Mesendoderm (in vitro differentiated cells): ENCODE measurements at regions not wholly inside any gene's neighbourhood (a gene's known extent, or its start where the extent isn't known, plus 50 kb on each side); places are given as distances from the start of the nearest gene placed in this dataset.

ENCODE experiments used
- DNase-seq: peaks from one replicate; pipeline ENCODE4 v3.0.0; 2013
- H2AK5ac ChIP-seq: 2 replicates; pipeline ENCODE4 v1.6.1; 2013; ENCODE audit warnings: low read length, inconsistent platforms
- H2BK120ac ChIP-seq: 2 replicates; pipeline ENCODE4 v1.6.1; 2013; ENCODE audit warnings: low read depth, mild to moderate bottlenecking, low read length, moderate library complexity, mixed read lengths
- H2BK15ac ChIP-seq: replicated peaks from 2 replicates; pipeline ENCODE4 v1.6.1; 2013; ENCODE audit warnings: low read depth, mild to moderate bottlenecking, moderate library complexity
- H2BK5ac ChIP-seq: 2 replicates; pipeline ENCODE4 v1.6.1; 2013; ENCODE audit warnings: low read length, inconsistent platforms
- H3K18ac ChIP-seq: 2 replicates; pipeline ENCODE4 v1.6.1; 2013; ENCODE audit warnings: mild to moderate bottlenecking, low read length, mixed read lengths
- H3K23ac ChIP-seq: one replicate; pipeline ENCODE4 v1.6.1; 2013; ENCODE audit warnings: low read length
- H3K27ac ChIP-seq: 2 replicates; pipeline ENCODE4 v1.5.1; 2013; ENCODE audit warnings: low read depth, mild to moderate bottlenecking, inconsistent platforms, low read length, moderate library complexity
- H3K27me3 ChIP-seq: 2 replicates; pipeline ENCODE4 v1.6.1; 2013; ENCODE audit warnings: low read length, control low read depth, mild to moderate bottlenecking, inconsistent platforms; ENCODE audit not compliant: insufficient read depth, poor library complexity
- H3K36me3 ChIP-seq: 2 replicates; pipeline ENCODE4 v1.6.1; 2013; ENCODE audit warnings: low read length, inconsistent platforms; ENCODE audit not compliant: control insufficient read depth, insufficient read depth
- H3K4ac ChIP-seq: one replicate; pipeline ENCODE4 v1.6.1; 2013; ENCODE audit warnings: low read depth, mild to moderate bottlenecking, low read length, moderate library complexity
- H3K4me1 ChIP-seq: 2 replicates; pipeline ENCODE4 v1.6.1; 2013; ENCODE audit warnings: low read depth, low read length, inconsistent platforms; ENCODE audit not compliant: control insufficient read depth
- H3K4me2 ChIP-seq: 2 replicates; pipeline ENCODE4 v1.6.1; 2013; ENCODE audit warnings: low read length
- H3K4me3 ChIP-seq: 2 replicates; pipeline ENCODE4 v1.5.1; 2013; ENCODE audit warnings: mild to moderate bottlenecking, low read length
- H3K56ac ChIP-seq: one replicate; pipeline ENCODE4 v1.6.1; 2013; ENCODE audit warnings: low read length
- H3K79me1 ChIP-seq: 2 replicates; pipeline ENCODE4 v1.6.1; 2013; ENCODE audit warnings: low read length, inconsistent platforms
- H3K79me2 ChIP-seq: 2 replicates; pipeline ENCODE4 v1.6.1; 2013; ENCODE audit warnings: mild to moderate bottlenecking, low read length; ENCODE audit not compliant: control insufficient read depth, insufficient read depth
- H3K9ac ChIP-seq: 2 replicates; pipeline ENCODE4 v1.6.1; 2013; ENCODE audit warnings: low read length, inconsistent platforms
- H4K5ac ChIP-seq: one replicate; pipeline ENCODE4 v1.6.1; 2013; ENCODE audit warnings: low read length
- H4K8ac ChIP-seq: one replicate; pipeline ENCODE4 v1.6.1; 2013; ENCODE audit warnings: low read depth, mild to moderate bottlenecking, control low read depth, low read length, moderate library complexity
- WGBS: extraction: QIAGEN DNeasy Blood & Tissue Kit; methylation state at CpG from one replicate; pipeline ENCODE4 v1.1.7; 2013; ENCODE audit warnings: low lambda C conversion rate, missing lambda C conversion rate; ENCODE audit not compliant: insufficient coverage; ENCODE audit errors: extremely low coverage; 5-methylcytosine and 5-hydroxymethylcytosine counted together

GRCh38 chr6:8789878-8790277 is 354.5 kb upstream of the SLC35B3 start:
- Histone ChIP-seq H4K8ac (no peak overlapping the region), H3K36me3 (no peaks in the 10 kb centered on the region), H3K4me1 (no peaks in the 10 kb centered on the region), H3K4ac (no peak overlapping the region), H3K23ac (no peak overlapping the region), H3K79me2 (no peaks in the 10 kb centered on the region), H2BK5ac (no peak overlapping the region), H3K27me3 (no peaks in the 10 kb centered on the region), H3K18ac (no peak overlapping the region), H3K9ac (no peak overlapping the region), H3K4me3 (no peak overlapping the region), H2BK15ac (no peak overlapping the region), H3K27ac (no peak overlapping the region), H3K79me1 (no peaks in the 10 kb centered on the region), H4K5ac (no peak overlapping the region), H3K4me2 (no peak overlapping the region), H2AK5ac (no peak overlapping the region), H3K56ac (no peak overlapping the region), H2BK120ac (no peak overlapping the region)
- no peak for DNase-seq
- no CpG with 5 or more reads among the region's 2 CpGs for WGBS

DNA sequence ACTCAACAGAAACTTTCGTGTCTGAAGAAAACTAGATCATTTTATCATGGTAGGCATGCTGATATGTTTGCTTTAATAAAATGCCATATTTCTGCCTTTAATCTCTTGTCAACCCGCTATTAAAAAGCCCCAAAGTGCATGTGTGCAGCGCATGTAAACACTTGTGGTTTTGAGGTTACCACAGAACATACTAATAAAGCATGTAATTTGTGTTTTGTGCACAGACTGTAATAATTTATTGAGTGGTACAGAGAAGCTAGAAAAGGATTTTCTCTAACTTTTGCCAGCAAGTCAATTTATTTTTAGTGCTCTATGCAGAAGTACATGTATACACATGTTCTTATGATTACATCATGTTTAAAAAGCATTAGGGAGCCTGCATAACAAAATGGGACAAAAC is 349.9 kb upstream of the SLC35B3 start:
- no peaks in the 10 kb centered on the region for H3K79me2 ChIP-seq
- no peak overlapping the region for H2BK15ac ChIP-seq
- no peak overlapping the region for H3K4me2 ChIP-seq
- no peak overlapping the region for H3K9ac ChIP-seq
- no peak overlapping the region for H2AK5ac ChIP-seq
- no peaks in the 10 kb centered on the region for H3K79me1 ChIP-seq
- H3K36me3 ChIP-seq = no peaks in the 10 kb centered on the region
- H3K27me3 ChIP-seq = no peaks in the 10 kb centered on the region
- H3K56ac ChIP-seq = no peak overlapping the region
- H3K4ac ChIP-seq = no peak overlapping the region
- WGBS = no CpG with 5 or more reads among the region's 3 CpGs
- no peak overlapping the region for H4K8ac ChIP-seq
- no peak overlapping the region for H3K4me3 ChIP-seq
- H3K18ac ChIP-seq = no peak overlapping the region
- H4K5ac ChIP-seq = no peak overlapping the region
- no peak overlapping the region for H3K23ac ChIP-seq
- no peak overlapping the region for H3K27ac ChIP-seq
- no peak for DNase-seq
- no peak overlapping the region for H2BK120ac ChIP-seq
- no peak overlapping the region for H2BK5ac ChIP-seq
- H3K4me1 ChIP-seq = no peaks in the 10 kb centered on the region

- Histone ChIP-seq H3K9ac (no peak overlapping the region), H2AK5ac (no peak overlapping the region), H3K36me3 (no peaks in the 10 kb centered on the region), H4K5ac (no peak overlapping the region), H3K18ac (no peak overlapping the region), H3K79me1 (no peaks in the 10 kb centered on the region), H3K79me2 (no peaks in the 10 kb centered on the region), H3K4me2 (no peak overlapping the region), H3K4me1 (no peaks in the 10 kb centered on the region), H4K8ac (no peak overlapping the region), H3K27me3 (no peaks in the 10 kb centered on the region), H2BK120ac (no peak overlapping the region), H3K56ac (no peak overlapping the region), H3K4ac (no peak overlapping the region), H3K27ac (no peak overlapping the region), H2BK15ac (no peak overlapping the region), H2BK5ac (no peak overlapping the region), H3K4me3 (no peak overlapping the region), H3K23ac (no peak overlapping the region)
- DNase-seq = no peak
Observed at GRCh38 chr6:8783191-8783590, 347.8 kb upstream of the SLC35B3 start.

DNA sequence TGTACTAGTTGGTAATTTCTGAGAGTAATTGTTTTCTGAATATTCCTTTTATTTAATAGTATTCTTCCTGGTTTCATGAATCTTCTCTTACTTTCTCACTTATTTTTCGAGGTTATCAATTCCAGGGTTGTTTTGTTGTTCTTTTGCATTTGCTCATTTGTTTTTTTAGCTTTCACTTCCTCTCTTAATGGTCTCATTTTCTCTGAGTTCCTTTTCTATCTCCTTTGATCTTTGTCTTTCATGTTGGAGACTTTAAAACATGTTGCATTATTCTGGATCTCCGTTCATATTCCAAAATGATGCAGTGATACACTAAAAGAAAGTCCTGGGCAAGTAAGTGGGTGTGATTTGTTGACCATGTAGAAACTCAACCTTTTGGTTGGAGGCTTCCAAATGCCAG is 345.3 kb upstream of the SLC35B3 start:
- Histone ChIP-seq H3K79me2 (no peaks in the 10 kb centered on the region), H2BK120ac (no peak overlapping the region), H3K4me2 (no peak overlapping the region), H2BK5ac (no peak overlapping the region), H2AK5ac (no peak overlapping the region), H3K18ac (no peak overlapping the region), H3K27me3 (no peaks in the 10 kb centered on the region), H3K36me3 (no peaks in the 10 kb centered on the region), H3K79me1 (no peaks in the 10 kb centered on the region), H3K4me3 (no peak overlapping the region), H3K23ac (no peak overlapping the region), H2BK15ac (no peak overlapping the region), H4K5ac (no peak overlapping the region), H3K4ac (no peak overlapping the region), H3K27ac (no peak overlapping the region), H3K56ac (no peak overlapping the region), H3K9ac (no peak overlapping the region), H3K4me1 (no peaks in the 10 kb centered on the region), H4K8ac (no peak overlapping the region)
- WGBS = no CpG with 5 or more reads among the region's 2 CpGs
- DNase-seq = no peak

GRCh38 chr6:8764733-8765132 is 329.4 kb upstream of the SLC35B3 start:
- no peak overlapping the region for H3K9ac ChIP-seq
- H4K5ac ChIP-seq = no peak overlapping the region
- H2BK120ac ChIP-seq = no peak overlapping the region
- no peaks in the 10 kb centered on the region for H3K79me2 ChIP-seq
- no peak overlapping the region for H3K4me3 ChIP-seq
- no peak overlapping the region for H3K27ac ChIP-seq
- no peaks in the 10 kb centered on the region for H3K79me1 ChIP-seq
- DNase-seq = no peak
- H2BK15ac ChIP-seq = no peak overlapping the region
- H3K4me2 ChIP-seq = no peak overlapping the region
- no peak overlapping the region for H2AK5ac ChIP-seq
- H2BK5ac ChIP-seq = no peak overlapping the region
- H3K27me3 ChIP-seq = no peaks in the 10 kb centered on the region
- no peaks in the 10 kb centered on the region for H3K36me3 ChIP-seq
- H3K4ac ChIP-seq = no peak overlapping the region
- no CpG with 5 or more reads among the region's 1 CpG for WGBS
- H3K56ac ChIP-seq = no peak overlapping the region
- H3K23ac ChIP-seq = no peak overlapping the region
- no peaks in the 10 kb centered on the region for H3K4me1 ChIP-seq
- H4K8ac ChIP-seq = no peak overlapping the region
- no peak overlapping the region for H3K18ac ChIP-seq

GRCh38 chr6:8760951-8761350 is 325.6 kb upstream of the SLC35B3 start:
- Histone ChIP-seq H3K4me2 (no peak overlapping the region), H3K4me1 (no peaks in the 10 kb centered on the region), H3K18ac (no peak overlapping the region), H3K27me3 (no peaks in the 10 kb centered on the region), H4K5ac (no peak overlapping the region), H3K56ac (no peak overlapping the region), H3K4me3 (no peak overlapping the region), H4K8ac (no peak overlapping the region), H2BK15ac (no peak overlapping the region), H3K79me1 (no peaks in the 10 kb centered on the region), H2BK120ac (no peak overlapping the region), H3K9ac (no peak overlapping the region), H2BK5ac (no peak overlapping the region), H3K79me2 (no peaks in the 10 kb centered on the region), H3K27ac (no peak overlapping the region), H3K23ac (no peak overlapping the region), H2AK5ac (no peak overlapping the region), H3K36me3 (no peaks in the 10 kb centered on the region), H3K4ac (no peak overlapping the region)
- no CpG with 5 or more reads among the region's 1 CpG for WGBS
- no peak for DNase-seq
